ENCODE measurements at regions not wholly inside any gene's neighbourhood (a gene's known extent, or its start where the extent isn't known, plus 50 kb on each side); places are given as distances from the start of the nearest gene placed in this dataset.

GRCh38 chr11:133693110-133693509, 152.2 kb downstream of the SPATA19 start:
- TF ChIP-seq EZH2phosphoT487 (IDR thresholded peaks at IDR 0.05; ENCODE audit: borderline replicate concordance, low read depth, low read length) = no peak
- TF ChIP-seq, protein P1, sequence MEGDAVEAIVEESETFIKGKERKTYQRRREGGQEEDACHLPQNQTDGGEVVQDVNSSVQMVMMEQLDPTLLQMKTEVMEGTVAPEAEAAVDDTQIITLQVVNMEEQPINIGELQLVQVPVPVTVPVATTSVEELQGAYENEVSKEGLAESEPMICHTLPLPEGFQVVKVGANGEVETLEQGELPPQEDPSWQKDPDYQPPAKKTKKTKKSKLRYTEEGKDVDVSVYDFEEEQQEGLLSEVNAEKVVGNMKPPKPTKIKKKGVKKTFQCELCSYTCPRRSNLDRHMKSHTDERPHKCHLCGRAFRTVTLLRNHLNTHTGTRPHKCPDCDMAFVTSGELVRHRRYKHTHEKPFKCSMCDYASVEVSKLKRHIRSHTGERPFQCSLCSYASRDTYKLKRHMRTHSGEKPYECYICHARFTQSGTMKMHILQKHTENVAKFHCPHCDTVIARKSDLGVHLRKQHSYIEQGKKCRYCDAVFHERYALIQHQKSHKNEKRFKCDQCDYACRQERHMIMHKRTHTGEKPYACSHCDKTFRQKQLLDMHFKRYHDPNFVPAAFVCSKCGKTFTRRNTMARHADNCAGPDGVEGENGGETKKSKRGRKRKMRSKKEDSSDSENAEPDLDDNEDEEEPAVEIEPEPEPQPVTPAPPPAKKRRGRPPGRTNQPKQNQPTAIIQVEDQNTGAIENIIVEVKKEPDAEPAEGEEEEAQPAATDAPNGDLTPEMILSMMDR (conservative IDR thresholded peaks at IDR 0.05; ENCODE audit: low read length) = no peak

Data from OCI-LY7 (cell line).